ENCODE measurements at regions not wholly inside any gene's neighbourhood (a gene's known extent, or its start where the extent isn't known, plus 50 kb on each side); places are given as distances from the start of the nearest gene placed in this dataset.
"Not testable (repeated sequence)": the region's sequence is repeated elsewhere in the genome, so short reads cannot be mapped to it uniquely, and the experiment has no call there.

- Histone ChIP-seq H3K27ac (no peak overlapping the region), H3K36me3 (no peaks in the 10 kb centered on the region), H3K4me1 (no peaks in the 10 kb centered on the region), H3K9me3 (no peaks in the 10 kb centered on the region), H3K4me3 (no peak overlapping the region), H3K27me3 (no peaks in the 10 kb centered on the region)
- TF ChIP-seq CTCF (IDR thresholded peaks at IDR 0.05) (no peak), POLR2A (IDR thresholded peaks at IDR 0.05) (no peak)
- WGBS, 4 donors = 72 to 81% (median 75%) methylated on average over 5 of the region's 5 CpGs
- DNase-seq (no peak), ATAC-seq (no peak)
- intact Hi-C loops (cut with DNase I) = no loop called here
Measured at GRCh38 chr3:160099834-160100233, 111.2 kb downstream of the IL12A start.

GRCh38 chr3:160100610-160101009 lies 112.0 kb downstream of the IL12A start:
- intact Hi-C loops (cut with DNase I) = no loop called here
- Histone ChIP-seq H3K4me3 (no peak overlapping the region), H3K27me3 (no peaks in the 10 kb centered on the region), H3K9me3 (no peaks in the 10 kb centered on the region), H3K4me1 (no peaks in the 10 kb centered on the region), H3K36me3 (no peaks in the 10 kb centered on the region), H3K27ac (no peak overlapping the region)
- 94 to 96% (median 96%) methylated on average over 40 of the region's 40 CpGs for WGBS, 4 donors
- ATAC-seq (no peak), DNase-seq (no peak)
- TF ChIP-seq CTCF (IDR thresholded peaks at IDR 0.05) = no peak
- no peak for TF ChIP-seq POLR2A (IDR thresholded peaks at IDR 0.05)

- WGBS, 4 donors = 72 to 86% (median 79%) methylated on average over 7 of the region's 7 CpGs
- ATAC-seq; DNase-seq; intact Hi-C loops (cut with DNase I); H3K36me3 ChIP-seq; H3K9me3 ChIP-seq; H3K27me3 ChIP-seq; H3K27ac ChIP-seq; H3K4me3 ChIP-seq; H3K4me1 ChIP-seq: not testable (repeated sequence)
Measured at GRCh38 chr3:160102001-160102400, 113.4 kb downstream of the IL12A start.

- H3K27ac ChIP-seq = no peak overlapping the region
- WGBS, 4 donors = 87 to 95% (median 93%) methylated on average over 2 of the region's 2 CpGs
- DNase-seq (no peak), ATAC-seq (no peak)
- intact Hi-C loops (cut with DNase I) = no loop called here
- H3K27me3 ChIP-seq = no peaks in the 10 kb centered on the region
- H3K9me3 ChIP-seq = no peaks in the 10 kb centered on the region
- H3K4me3 ChIP-seq = no peak overlapping the region
- TF ChIP-seq CTCF (IDR thresholded peaks at IDR 0.05) (no peak), POLR2A (IDR thresholded peaks at IDR 0.05) (no peak)
- no peaks in the 10 kb centered on the region for H3K36me3 ChIP-seq
- H3K4me1 ChIP-seq = no peaks in the 10 kb centered on the region
Measured at GRCh38 chr3:160103397-160103796, 114.8 kb downstream of the IL12A start.

- ATAC-seq (no peak), DNase-seq (no peak)
- H3K4me1 ChIP-seq = no peaks in the 10 kb centered on the region
- no peaks in the 10 kb centered on the region for H3K36me3 ChIP-seq
- TF ChIP-seq CTCF (IDR thresholded peaks at IDR 0.05) (no peak), POLR2A (IDR thresholded peaks at IDR 0.05) (no peak)
- H3K9me3 ChIP-seq = no peaks in the 10 kb centered on the region
- no peak overlapping the region for H3K4me3 ChIP-seq
- H3K27ac ChIP-seq = no peak overlapping the region
- intact Hi-C loops (cut with DNase I) = no loop called here
- WGBS, 4 donors = 75 to 95% (median 82%) methylated on average over 1 of the region's 1 CpG
- no peaks in the 10 kb centered on the region for H3K27me3 ChIP-seq
Measured at GRCh38 chr3:160105907-160106584, 117.4 kb downstream of the IL12A start.
